ENCODE measurements at regions not wholly inside any gene's neighbourhood (a gene's known extent, or its start where the extent isn't known, plus 50 kb on each side); places are given as distances from the start of the nearest gene placed in this dataset.

- TF ChIP-seq ATF6 (CRISPR knock-in tag; IDR thresholded peaks at IDR 0.05): no peak
These were observed 1453.5 kb downstream of the AACS start (continued) for GRCh38 chr12:126518596-126519200.

GRCh38 chr12:126519833-126520232, 1454.6 kb downstream of the AACS start:
- ChIA-PET CTCF (no interaction called here), POLR2A (no interaction called here)
- ATAC-seq (no peak), DNase-seq (ENCODE audit: low spot score) (no peak)
- H3K36me3 Mint-ChIP-seq: peaks cover 52% of the 10 kb centered on the region
- H3K27ac Mint-ChIP-seq: no peak overlapping the region
- H3K27me3 Mint-ChIP-seq (ENCODE audit: low read depth): peaks cover 4% of the 10 kb centered on the region; the same call in 1 of the 2 replicates
- TF ChIP-seq SMAD3 (CRISPR knock-in tag; IDR thresholded peaks at IDR 0.05; ENCODE audit: borderline replicate concordance): no peak
- no peak for TF ChIP-seq ZBTB21 (CRISPR knock-in tag; IDR thresholded peaks at IDR 0.05; ENCODE audit: borderline replicate concordance)
- no peak for TF ChIP-seq ZNF121 (CRISPR knock-in tag; IDR thresholded peaks at IDR 0.05)
- TF ChIP-seq ZNF317 (CRISPR knock-in tag; IDR thresholded peaks at IDR 0.05; ENCODE audit: borderline replicate concordance, low read depth): no peak
- TF ChIP-seq ZBTB43 (CRISPR knock-in tag; IDR thresholded peaks at IDR 0.05): no peak
- no peak for TF ChIP-seq ATF6 (CRISPR knock-in tag; IDR thresholded peaks at IDR 0.05)
- no peak for TF ChIP-seq FOXP1 (CRISPR knock-in tag; IDR thresholded peaks at IDR 0.05; ENCODE audit: borderline replicate concordance)
- TF ChIP-seq USF2 (CRISPR knock-in tag; IDR thresholded peaks at IDR 0.05): no peak
- TF ChIP-seq RORB (CRISPR knock-in tag; IDR thresholded peaks at IDR 0.05): no peak
- no peak for TF ChIP-seq ATF2 (CRISPR knock-in tag; IDR thresholded peaks at IDR 0.05; ENCODE audit: borderline replicate concordance, low read depth)
- no peak for TF ChIP-seq NFE2L1 (CRISPR knock-in tag; IDR thresholded peaks at IDR 0.05)
- no peaks in the 10 kb centered on the region for H3K4me1 Mint-ChIP-seq
- no peak overlapping the region for H3K4me3 Mint-ChIP-seq
- peaks cover 72% of the 10 kb centered on the region for H3K9me3 Mint-ChIP-seq

- no peaks in the 10 kb centered on the region for H3K4me1 Mint-ChIP-seq
- H3K9me3 Mint-ChIP-seq: peaks cover 64% of the 10 kb centered on the region
- ChIA-PET POLR2A (no interaction called here), CTCF (no interaction called here)
- peaks cover 8% of the 10 kb centered on the region for H3K27me3 Mint-ChIP-seq (ENCODE audit: low read depth)
- ATAC-seq: no peak
- no peak overlapping the region for H3K4me3 Mint-ChIP-seq
- H3K27ac Mint-ChIP-seq: no peak overlapping the region
- no peak for DNase-seq (ENCODE audit: low spot score)
- H3K36me3 Mint-ChIP-seq: peaks cover 54% of the 10 kb centered on the region
- TF ChIP-seq ZNF512 (CRISPR knock-in tag; IDR thresholded peaks at IDR 0.05; ENCODE audit: borderline replicate concordance) (no peak), ZNF416 (CRISPR knock-in tag; IDR thresholded peaks at IDR 0.05) (no peak), CREM (CRISPR knock-in tag; IDR thresholded peaks at IDR 0.05) (no peak), ATF6 (CRISPR knock-in tag; IDR thresholded peaks at IDR 0.05) (no peak), TCF7 (CRISPR knock-in tag; IDR thresholded peaks at IDR 0.05; ENCODE audit: low read depth) (no peak), PRDM15 (CRISPR knock-in tag; IDR thresholded peaks at IDR 0.05) (no peak)
These were observed 1458.7 kb downstream of the AACS start for GRCh38 chr12:126523891-126524290.
